GM12873 (cell line): ENCODE measurements at regions not wholly inside any gene's neighbourhood (a gene's known extent, or its start where the extent isn't known, plus 50 kb on each side); places are given as distances from the start of the nearest gene placed in this dataset.

Source experiments
- CTCF ChIP-seq: IDR thresholded peaks from 2 replicates; pipeline ENCODE4 v1.5.1; 2012; ENCODE audit warnings: low read depth, mild to moderate bottlenecking, moderate library complexity, low read length, control low read depth; ENCODE audit not compliant: insufficient read depth; ENCODE audit errors: missing control alignments

- no peak for TF ChIP-seq CTCF
Observed at GRCh38 chr11:69943066-69943465, 123.8 kb upstream of the FGF3 start.

DNA sequence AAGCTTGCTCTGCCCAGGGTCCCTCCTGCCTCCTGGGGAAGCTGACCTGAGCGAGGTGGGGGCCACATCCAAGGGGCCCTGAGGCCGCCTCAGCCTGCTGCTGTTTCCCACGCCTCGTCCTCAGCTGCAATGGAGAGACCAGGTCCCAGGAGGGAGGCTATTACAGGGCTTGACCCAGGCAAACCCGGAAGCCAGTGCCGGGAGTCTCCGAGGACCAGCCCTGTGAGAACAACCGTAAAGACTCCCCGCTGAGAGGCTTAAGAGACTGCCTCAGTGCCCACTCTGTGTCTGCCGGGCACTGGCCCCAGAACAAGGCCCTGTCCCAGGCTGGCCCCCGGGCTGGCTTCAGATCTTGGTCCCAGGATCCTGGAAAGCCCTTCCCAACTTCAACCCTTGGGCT, 124.3 kb upstream of the FGF3 start:
- no peak for TF ChIP-seq CTCF

GRCh38 chr11:69944146-69944795, 125.1 kb upstream of the FGF3 start:
- TF ChIP-seq CTCF, result no peak

- no peak for TF ChIP-seq CTCF
Observed at GRCh38 chr11:69945157-69945556, 125.9 kb upstream of the FGF3 start.

DNA sequence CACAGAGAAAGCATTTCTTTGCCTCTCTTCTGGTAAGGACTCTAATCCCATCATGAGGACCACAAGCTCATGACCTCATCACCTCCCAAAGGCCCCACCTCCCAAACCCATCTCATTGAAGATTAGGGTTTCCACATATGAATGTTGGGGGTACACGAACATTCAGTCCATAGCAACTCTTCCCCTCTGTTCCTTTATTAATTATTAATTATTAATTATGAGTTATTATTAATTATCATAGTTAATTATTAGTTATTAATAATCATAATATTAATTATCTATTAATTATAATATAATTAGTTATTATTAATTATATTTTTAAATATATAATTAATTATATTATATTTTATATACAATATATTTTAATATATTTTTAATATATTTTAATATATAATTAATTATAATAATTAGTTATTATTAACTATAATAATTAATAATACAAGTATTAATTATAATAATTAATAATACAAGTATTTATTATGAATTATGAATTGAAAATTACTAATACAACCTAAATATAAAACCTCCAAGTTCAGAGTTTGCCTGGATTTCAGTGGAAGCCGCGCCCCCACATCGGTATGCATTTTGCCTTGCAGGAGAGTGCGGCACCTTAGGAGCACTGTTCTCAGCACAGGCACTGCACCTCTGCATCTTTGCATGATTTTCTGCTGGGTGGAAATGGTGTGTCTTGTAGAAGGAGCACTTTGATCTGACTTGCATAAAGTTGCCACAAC, 128.0 kb upstream of the FGF3 start:
- TF ChIP-seq CTCF, result no peak

- TF ChIP-seq CTCF, result no peak
Observed at GRCh38 chr11:69947793-69948255, 128.6 kb upstream of the FGF3 start.

DNA sequence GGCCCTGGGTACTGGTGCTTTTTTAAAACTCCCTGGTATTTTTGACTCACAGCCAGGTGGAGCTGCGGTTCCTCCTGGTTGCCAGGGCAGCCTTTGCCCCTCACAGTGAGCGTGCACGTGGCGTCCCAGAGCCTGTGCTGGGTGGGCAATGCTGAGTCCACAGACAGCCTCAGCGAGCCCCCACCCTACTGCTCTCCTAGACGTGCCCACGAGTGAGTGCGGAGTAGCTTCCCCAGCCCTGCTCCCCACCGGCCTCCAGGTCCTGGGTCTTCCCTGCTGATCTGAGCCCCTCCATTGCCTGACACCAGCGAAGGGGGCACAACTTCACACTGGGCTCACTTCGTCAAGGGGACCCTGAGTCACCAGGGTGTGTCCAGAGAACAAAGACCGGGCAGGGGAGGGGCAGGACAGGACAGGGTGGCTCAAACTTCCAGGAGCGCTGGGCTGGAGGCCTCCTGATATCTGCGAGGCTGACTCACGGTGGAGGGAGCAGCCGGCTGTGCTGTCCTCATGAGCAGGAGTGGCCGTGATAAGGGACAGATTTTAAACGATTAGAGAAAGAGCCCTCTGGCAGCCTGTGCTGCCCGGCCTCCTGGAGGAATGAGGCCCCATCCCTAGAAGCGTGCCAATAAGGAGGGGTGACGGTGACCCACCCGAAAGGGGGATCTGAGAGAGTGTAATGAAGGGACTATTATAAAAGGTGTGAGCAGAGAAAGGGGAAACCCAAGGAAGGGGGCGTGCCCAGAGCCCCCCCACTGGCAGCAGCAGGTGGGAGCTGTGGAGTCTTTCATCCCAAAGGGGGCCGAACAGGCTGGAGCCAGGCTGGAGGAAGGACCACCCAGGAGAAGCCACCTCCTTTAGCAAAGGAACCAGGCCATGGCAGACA, 129.3 kb upstream of the FGF3 start:
- TF ChIP-seq CTCF, result no peak
